ENCODE measurements at regions not wholly inside any gene's neighbourhood (a gene's known extent, or its start where the extent isn't known, plus 50 kb on each side); places are given as distances from the start of the nearest gene placed in this dataset.

DNA sequence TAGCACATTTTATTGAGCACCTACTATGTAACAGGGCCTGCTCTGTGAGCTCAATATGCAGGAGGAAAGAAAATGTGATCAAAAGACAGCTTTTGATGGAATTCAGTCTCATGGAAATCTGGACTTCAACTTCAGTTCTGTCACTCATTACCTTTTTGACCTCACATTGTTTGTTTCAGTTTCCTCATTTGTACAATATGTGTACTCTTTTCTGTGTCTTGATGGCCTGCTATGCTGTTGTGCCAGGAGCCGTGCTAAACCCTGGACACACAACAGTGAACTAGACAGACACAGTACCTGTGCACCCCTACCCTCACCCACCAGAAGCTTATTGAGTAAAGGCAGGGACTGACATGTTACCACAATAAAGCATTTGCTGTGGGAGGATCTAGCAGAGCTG, 162.9 kb upstream of the FGGY start:
- DNase-seq = no peak

DNA sequence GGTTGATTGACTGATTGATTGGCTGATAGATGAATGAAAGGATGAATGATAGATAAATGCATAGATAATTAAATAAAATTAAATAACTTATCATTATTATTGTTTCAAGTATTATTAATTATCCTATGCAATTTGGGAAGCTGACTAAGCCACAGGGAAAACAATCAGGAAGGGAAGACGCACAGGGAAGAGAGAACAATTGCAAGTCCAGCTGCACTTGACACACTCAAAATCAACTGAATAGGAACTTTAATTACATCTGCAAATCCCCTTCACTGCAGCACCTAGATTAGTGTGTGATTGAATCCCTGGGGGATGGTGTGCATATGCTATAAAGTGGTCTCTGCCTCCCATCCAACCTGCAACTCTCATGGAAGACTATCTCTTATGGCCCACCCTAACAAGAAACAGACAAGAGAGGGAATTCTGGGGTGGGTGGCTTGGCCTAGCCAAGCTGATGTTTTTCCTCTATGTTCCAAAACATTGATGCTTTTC, 161.1 kb upstream of the FGGY start:
- DNase-seq = no peak

- DNase-seq = peak; percentile 13 to 58
Measured at GRCh38 chr1:59136541-59137275, 160.2 kb upstream of the FGGY start.

DNA sequence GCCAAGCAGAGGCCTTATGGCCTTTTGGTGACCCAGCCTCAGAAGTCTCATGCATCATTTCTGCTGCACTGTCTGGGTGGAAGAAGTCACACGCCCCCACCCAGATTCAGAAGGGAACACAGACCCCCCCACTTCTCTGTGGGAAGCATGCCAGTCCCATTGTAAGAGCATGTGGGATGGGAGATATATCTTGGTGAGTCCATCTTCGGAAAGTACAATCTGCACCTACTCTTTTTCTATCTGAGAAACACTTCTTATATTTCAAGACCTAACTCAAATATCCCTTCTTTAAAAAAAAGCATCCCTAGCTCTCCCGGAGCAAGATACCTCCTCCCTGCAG, 159.6 kb upstream of the FGGY start:
- no peak for DNase-seq

DNA sequence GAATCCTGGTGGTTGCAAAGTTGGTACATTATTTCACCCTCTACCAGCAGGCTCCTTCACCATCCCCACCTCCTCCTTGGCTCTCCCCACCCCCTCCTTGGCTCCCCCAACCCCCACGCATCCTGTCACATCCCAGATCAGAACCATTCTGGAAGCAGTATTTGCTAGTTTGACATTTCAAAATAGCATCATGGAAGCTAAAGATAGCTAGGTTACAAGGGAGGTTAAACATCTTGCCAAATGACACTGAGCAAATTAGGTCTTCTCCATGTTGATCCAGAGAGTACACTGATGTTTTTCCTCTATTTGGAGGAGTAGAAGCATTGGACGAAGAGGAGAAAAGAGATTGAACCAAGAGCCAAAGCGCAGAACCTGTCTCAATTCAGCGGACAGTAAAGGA, 158.9 kb upstream of the FGGY start:
- DNase-seq = no peak

GRCh38 chr1:59138402-59138801, 158.5 kb upstream of the FGGY start:
- no peak for DNase-seq

DNA sequence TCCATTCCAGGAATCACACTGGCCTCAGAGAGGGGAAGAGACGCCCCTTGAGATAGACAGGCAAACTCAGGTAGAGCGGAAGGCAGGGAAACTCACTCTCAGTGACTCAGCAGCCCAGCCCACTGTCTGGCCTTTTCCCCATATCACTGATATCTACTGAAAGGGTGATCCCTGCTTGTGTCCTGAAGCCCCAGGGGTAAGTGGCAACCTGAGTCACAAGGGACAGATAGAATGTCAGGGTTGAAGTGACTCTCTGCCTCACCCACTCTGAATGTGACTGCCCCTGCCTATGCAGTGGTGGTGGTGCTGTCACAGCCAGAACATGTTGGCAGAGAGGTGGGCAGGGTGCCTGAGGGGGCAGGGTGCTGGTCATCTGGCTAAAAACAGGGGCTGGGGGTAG, 157.5 kb upstream of the FGGY start:
- no peak for DNase-seq

DNA sequence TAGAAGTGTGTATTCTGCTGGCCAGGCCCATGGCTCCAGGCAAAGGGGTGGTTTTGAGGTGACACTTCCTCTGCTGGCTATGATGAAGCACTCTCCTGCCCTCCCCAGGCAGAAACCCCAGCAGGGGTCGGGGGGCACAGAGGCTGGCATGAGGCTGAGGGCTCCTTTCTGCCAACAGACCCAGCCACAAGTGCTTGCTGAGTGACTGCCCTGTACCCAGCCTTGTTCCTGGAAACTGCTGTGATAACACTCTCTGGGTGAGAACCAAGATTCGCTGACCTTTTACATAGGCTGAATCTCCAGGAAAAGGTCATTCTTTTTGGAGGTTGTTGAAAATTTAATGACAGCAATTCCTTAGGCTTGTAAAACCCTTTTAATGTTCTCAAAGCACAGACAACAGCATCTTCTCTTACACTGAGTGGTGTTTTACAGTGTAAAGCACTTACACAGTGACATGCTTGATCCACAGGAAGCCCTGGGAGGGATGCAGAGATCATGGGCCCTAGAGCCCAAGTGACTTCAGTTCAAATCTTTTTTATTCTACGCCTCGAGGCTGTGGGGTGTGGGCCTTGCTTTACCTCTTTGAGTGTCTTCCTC, 155.5 kb upstream of the FGGY start:
- no peak for DNase-seq

GRCh38 chr1:59142311-59143132, 154.4 kb upstream of the FGGY start:
- no peak for DNase-seq

DNA sequence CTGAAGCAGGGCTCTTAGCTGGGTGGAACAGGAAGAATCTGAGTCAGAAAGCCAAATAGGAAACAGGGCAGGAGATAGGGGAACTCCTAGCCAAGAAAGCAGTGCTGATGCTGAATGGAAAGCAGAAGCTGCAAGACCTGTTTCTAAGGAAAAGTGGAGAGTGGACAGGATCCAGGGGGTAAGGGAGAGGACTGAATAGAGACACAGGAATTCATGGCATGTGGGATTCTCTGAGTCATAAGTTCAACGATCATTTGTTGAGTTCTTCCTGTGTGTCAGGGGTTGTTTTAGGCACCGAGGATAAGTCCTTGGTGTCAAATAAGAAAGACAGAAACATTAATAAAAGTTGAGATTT, 153.8 kb upstream of the FGGY start:
- peak; percentile 82 to 89 for DNase-seq

DNA sequence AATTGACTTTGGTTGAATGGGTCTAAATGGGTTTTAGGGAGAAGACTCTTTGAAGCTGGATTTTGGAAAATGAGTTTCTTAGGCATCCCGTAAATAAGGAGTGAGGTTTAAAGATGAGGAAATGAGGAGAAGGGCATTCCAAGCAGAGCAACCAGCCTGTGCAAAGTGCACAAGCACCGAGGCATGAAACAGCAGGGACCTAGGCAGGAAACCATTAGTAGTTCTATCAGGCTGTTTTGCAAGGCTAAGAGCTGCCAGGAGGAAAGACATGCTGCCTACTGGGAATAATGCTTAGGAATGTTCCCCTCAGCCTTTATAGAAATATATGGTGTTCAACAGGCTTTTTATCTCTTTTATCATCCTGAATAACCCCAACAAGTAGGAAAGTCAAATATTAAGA, 153.1 kb upstream of the FGGY start:
- DNase-seq = no peak

DNA sequence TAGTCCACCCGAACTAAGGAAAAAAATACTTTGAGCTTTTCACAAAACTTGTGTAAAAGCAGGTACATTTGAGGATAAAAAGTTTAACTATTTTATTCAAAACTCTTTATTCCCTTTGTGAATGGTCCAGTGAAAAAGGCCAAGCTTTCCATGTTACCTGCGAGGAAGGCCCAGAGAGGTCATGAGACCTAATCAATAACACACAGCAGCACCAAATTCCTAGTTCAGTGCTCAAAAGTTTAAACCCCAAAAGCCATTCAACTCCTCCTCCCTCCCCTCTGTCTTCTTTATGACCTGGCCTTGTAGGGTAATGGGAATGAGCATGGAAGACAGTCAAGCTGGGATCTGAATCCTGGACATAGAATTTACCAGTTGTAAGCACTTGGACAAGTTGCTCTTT, 151.9 kb upstream of the FGGY start:
- no peak for DNase-seq

DNA sequence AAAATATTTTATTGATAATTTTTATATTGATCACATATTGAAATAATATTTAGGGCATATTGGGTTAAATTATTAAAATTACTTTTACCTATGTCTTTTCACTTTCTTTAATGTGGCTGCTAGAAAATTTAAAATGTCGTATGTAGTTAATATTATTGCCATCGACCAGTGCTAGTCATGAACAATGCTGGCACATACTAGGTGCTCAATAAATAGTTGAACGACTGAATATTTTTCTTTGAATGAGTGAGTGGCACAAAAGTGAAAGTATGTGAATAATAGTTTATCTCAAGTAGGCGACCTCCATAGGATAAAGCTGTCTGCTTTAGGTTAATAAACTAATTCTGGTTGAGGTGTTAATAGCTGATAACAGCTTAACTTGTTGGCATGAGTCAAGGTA, 150.8 kb upstream of the FGGY start:
- DNase-seq = no peak

DNA sequence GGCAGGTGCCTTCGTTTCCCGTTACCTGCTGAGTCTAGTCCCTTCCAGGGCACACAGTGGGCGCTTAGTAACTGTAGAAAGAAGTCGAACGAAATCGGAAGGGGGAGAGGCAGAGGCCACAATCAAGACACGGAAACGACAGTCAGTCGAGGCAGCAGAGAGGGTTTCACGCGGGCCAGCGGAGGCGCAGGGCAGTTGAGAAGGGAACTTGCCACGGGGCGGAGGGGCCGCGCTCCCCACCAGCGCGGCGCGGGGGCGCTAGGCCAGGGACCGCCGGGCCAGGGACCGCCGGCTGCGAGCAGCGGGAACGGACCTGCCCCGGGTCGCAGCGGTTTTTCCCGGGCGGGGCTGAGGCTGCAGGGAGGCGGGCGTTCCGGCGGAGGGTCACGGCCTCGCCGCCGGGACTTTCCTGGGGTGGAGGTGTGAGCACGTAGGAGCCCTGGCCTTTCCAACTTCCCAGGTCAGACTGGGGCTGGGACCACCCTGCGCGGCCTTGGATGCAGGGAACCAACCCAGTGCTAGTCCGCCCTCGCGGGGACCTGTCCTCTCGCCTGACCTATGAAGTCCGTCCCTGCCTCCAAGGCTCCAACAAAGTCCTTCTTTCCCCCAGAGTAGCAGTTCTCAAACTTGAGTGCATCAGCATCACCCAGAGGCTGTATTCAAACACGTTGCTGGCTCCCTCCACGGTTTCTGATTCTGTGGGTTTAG, 150.1 kb upstream of the FGGY start:
- DNase-seq = no peak

DNA sequence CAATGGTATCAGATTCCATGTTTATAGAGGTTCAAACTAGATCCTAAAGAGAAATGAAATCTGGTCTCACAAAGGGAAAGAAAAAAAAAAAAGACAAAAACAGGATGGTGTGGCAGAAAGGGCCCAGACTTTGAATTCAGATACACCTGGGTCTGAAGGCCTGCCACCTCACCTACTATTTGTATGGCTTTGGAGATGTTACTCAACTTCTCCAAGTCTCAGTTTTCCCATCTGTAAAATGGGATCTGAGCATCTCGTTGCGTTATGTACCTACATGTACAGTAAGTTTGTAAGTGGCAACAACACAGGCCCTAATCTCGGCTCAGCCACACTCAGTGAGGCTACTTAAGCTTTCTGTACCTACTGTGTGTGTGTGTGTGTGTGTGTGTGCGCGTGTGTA, 147.5 kb upstream of the FGGY start:
- DNase-seq = no peak

DNA sequence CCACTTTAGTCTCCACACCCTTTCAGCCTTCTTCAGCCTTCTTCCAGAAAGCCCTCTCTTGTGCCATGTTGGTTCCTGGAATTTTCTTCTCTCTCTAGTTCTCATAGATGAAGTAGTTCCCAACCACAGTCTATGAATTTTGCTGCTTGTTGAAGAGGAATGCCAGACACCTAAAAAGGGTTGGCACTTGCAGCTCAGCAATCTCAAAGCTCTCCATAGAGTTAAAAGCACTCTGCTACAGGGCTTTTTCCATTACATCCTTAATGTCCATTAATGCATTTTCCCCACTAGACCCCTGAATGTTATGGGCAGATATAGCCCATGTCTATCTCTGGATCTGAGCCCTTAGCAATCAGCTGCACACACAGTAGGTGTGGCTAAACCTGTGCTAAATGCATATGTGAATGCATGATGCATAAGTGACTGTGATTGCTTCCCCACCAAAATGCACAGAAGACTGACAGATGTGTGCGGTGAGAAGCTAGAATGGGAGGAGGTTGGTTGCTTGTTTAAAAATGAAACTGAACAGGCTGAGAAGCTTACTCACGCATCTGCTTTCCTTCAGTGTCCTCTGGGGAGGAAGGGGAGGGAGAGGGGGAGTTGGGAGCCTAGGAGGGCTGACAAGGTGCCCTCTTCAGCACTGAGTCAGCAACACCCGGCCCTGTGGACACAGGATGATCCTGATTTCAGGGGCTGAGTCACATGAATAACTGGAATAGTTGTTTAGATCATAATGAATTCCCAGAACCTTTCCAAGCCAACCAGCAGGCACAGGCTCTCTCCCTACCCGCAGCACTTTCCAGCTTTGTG, 146.1 kb upstream of the FGGY start:
- peak; percentile 89 to 94 for DNase-seq

GRCh38 chr1:59151387-59151761, 145.5 kb upstream of the FGGY start:
- no peak for DNase-seq

DNA sequence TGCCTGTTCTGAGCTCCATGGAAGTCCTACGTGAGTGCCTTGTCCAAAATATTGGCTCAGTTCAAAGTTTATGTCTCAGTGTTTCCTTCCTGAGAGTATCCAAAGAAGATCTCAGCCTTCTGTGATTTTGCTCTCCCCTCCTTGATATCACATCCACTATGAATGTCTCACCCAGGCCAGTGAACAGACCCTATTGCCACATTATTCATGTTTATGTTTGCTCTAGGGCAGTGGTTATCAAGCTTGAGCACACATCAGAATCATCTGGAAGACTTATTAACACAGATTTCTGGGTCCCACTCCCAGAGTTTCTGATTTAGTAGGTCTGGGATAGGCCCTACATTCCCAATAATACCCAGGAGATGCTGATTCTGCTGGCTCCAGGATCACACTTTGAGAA, 145.0 kb upstream of the FGGY start:
- DNase-seq = no peak

GRCh38 chr1:59152511-59152910, 144.4 kb upstream of the FGGY start:
- DNase-seq = no peak

GRCh38 chr1:59154401-59154800, 142.5 kb upstream of the FGGY start:
- no peak for DNase-seq

- no peak for DNase-seq
Measured at GRCh38 chr1:59155351-59155750, 141.5 kb upstream of the FGGY start.

GRCh38 chr1:59156051-59156450, 140.8 kb upstream of the FGGY start:
- no peak for DNase-seq

All from SW 1271 (cell line).